T-helper 9 cell (primary cell): ENCODE measurements at regions not wholly inside any gene's neighbourhood (a gene's known extent, or its start where the extent isn't known, plus 50 kb on each side); places are given as distances from the start of the nearest gene placed in this dataset.
"Not testable (repeated sequence)": the region's sequence is repeated elsewhere in the genome, so short reads cannot be mapped to it uniquely, and the experiment has no call there.

Source experiments
- DNase-seq: peaks from one replicate; pipeline ENCODE4 v3.0.0-alpha.2; 2020

GRCh38 chr5:138647261-138647788 lies 72.1 kb upstream of the HSPA9 start:
- no peak for DNase-seq

DNA sequence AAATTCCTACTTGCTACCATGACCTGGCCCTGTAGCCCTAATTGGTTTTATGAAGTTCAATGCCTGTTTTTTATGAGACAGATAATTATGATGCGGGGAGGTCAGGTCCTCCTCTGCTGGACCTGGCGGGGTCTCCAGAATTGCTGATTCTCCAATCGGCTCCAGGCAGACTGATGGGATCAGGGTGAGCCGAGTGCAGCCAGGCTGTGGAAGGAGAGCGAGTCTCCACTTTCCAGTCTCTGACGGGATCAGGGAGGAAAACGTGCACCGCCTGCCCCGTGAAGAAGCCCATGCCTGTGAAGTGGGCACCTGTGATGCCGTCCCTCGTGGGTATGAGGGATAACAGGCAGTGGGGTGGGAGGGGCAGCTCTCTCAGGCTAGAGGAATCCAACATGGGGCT lies 71.5 kb upstream of the HSPA9 start:
- DNase-seq, result no peak

- no peak for DNase-seq
Measured at GRCh38 chr5:138645778-138646575, 70.8 kb upstream of the HSPA9 start.

DNA sequence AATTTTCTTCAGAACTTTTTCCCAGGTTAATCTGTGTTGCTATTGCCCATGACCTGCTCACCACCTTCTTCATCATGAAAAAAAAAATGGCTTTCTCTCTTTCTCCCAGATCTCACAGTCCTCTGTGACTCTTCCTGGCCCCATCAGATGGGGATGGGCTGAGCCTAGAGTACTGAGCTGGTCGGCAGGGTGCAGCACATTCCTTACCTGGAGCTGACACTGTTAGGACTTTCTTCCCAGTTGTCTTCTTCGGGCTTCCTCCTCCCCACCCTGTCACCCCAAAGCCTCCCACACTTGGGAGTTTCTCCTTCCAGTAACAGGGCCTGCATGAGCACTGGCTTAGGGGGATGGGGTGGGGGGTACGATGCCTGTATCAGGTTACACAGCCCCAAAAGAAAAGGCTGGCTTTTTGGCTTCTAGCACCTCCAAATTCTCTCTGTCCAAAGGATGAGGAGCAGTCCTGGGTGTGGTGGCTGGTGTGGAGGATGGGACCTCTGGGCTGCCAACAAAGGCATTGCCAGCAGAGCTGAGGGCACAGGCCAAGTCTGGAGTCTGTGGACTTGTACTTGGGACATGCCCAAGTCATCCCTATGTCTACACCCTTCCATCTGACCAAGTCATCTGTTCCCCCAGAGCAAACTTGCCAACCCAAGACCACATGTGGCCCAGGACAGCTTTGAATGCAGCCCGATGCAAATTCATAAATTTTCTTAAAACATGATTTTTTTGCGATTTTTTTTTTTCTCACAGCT lies 68.0 kb upstream of the HSPA9 start:
- DNase-seq, result no peak

GRCh38 chr5:138641547-138642298 lies 66.5 kb upstream of the HSPA9 start:
- DNase-seq, result peak; percentile 79

GRCh38 chr5:138640646-138641254 lies 65.5 kb upstream of the HSPA9 start:
- DNase-seq, result no peak

- no peak for DNase-seq
Measured at GRCh38 chr5:138640138-138640537, 64.9 kb upstream of the HSPA9 start.

DNA sequence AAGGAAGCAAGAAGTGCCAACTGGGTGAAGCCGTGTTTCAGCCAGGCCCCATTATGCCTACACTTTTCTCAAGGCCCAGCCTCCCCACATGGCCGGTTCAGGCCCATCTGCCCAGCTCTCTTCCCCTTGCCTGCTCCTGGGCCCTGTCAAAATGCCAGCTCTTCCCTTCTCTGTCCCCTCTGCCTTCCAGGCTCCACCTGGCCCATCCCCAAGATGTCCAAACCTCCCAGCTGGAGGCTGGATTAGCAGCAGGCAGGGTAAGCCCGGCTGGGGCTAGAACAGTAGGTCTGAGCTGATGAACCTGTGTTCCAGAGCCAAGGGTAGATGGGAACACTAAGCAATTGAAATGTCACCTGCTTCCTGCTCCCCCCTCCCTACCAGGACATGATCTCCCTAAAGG lies 64.1 kb upstream of the HSPA9 start:
- no peak for DNase-seq

DNA sequence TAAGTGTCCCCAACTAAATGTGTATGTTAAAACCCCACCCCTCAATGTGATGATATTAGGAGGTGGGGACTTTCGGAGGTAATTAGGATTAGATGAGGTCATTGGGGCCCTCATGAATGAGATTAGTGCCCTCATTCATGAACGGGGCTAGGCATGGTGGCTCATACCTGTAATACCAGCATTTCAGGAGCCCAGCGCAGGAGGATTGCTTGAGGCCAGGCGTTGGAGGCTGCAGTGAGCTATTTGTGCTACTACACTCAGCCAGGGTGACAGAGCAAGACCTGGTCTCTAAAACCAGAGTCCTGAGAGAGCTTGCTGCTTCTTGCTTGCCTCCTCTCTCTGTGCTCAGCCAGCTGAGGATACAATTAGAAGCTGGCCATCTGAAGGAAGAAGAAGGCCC lies 62.1 kb upstream of the HSPA9 start:
- DNase-seq, result no peak

- no peak for DNase-seq
Measured at GRCh38 chr5:138636398-138636944, 61.3 kb upstream of the HSPA9 start.

DNA sequence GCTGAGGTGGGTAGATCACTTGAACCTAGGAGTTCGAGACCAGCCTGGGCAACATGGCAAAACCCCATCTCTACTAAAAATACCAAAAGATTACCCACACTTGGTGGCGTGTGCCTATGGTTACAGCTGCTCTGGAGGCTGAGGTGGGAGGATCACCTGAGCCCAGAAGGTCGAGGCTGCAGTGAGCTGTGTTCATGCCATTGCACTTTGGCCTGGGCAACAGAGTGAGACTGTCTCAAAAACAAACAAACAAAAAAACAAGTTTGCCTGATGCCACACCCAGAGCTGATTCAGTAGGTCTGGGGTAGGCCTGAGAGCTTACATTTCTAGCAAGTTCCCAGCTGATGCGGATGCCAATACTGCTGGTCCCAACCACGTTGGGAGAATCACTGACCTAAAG lies 60.5 kb upstream of the HSPA9 start:
- DNase-seq, result no peak

DNA sequence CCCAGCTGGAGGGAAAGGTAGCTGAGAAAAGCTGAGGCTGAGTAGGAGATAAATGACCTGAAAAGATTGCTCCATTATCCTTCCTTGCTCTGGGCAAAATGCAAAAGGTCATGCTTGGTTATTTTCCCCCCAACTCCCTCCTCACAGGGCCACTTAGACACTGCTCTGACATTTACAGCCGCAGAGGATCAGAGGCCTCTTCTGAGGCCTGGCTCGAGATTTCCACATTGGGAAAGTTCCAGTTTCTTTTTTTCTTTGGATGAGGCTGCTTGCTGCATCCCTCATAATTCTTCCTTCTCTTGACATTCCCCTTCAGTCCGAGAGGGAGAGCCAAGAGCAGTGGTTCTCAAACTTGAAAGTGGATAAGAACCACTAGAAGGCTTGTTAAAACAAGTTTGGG lies 60.1 kb upstream of the HSPA9 start:
- no peak for DNase-seq

- DNase-seq, result not testable (repeated sequence)
Measured at GRCh38 chr5:138634804-138635203, 59.6 kb upstream of the HSPA9 start.

DNA sequence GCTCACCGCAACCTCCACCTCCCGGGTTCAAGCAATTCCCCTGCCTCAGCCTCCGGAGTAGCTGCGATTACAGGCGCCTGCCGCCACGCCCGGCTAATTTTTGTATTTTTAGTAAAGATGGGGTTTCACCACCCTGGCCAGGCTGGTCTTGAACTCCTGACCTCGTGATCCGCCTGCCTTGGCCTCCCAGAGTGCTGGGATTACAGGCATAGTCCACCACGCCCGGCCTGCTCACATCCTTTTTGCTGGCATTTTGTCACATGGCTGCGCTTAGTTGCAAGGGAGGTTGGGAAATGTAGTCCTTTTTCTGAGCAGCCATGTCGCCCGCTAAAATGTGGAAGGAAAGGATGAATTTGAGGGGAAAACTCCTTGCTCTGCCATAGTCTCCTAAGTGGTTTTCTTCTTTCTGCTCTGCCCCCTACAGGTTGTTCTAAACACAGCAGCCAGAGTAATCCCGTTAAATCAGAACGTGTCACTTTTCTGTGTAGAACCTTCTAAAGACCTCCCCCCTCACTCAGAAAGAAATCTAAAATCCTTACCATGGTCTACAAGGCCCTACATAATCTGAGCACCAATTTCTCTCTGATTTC lies 57.8 kb upstream of the HSPA9 start:
- DNase-seq, result no peak

DNA sequence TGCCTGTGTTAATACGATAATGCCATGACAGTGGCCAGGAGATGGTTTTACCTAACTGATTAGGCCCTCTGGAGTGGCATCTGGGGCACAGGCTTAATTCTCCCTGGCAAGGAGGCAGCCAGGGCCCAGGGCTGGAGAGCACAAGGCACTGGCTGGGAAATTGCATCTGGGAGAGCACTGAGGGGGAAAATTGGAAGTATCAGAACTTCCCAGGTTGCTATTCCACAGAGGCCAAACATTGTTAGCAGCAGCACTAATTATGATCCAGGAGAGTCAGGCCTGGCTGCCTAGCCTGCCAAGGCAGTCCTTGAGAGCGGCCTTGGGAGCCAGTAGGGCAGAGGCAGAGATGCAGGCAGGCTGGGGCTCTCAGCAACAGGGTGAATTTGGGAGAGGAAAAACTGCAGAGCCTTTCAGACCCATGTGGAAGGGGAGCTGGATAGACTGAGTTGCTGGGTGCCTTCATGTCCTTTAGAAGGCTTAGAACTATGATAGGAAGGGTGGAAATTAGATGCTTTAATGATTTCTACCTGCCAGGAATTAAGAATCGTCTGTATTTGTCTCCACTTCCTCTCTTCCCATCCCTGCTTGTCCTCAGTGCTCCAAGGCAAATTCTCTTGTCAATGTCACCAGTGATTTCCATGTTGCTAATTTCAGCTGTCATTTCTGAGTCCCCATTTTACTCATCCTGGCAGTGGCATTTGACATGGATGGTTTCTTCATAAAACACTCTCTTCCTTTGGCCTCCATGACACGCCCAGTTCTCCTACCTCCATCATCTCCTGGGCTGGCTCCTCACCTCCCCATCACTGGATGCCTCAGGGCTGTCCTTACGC lies 56.1 kb upstream of the HSPA9 start:
- DNase-seq, result no peak

DNA sequence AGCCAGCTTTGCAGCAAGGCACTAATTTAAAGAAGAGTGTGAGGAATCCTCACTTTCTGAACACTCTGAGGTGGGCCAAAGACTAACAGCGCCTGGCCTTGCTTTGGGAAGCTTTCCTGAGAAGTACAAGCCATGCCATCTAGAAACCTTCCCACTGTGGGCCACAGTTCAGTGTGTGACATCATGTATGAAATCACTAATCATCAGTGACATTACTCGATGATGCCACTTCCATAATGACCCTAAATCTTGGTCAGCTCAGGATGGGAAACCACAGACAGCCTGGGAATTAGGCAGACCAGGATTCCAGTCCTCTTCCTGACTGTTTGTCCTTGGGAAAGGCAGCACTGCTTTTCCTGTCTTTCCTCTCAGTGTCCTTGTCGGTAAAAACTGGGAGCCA lies 54.2 kb upstream of the HSPA9 start:
- DNase-seq, result no peak

DNA sequence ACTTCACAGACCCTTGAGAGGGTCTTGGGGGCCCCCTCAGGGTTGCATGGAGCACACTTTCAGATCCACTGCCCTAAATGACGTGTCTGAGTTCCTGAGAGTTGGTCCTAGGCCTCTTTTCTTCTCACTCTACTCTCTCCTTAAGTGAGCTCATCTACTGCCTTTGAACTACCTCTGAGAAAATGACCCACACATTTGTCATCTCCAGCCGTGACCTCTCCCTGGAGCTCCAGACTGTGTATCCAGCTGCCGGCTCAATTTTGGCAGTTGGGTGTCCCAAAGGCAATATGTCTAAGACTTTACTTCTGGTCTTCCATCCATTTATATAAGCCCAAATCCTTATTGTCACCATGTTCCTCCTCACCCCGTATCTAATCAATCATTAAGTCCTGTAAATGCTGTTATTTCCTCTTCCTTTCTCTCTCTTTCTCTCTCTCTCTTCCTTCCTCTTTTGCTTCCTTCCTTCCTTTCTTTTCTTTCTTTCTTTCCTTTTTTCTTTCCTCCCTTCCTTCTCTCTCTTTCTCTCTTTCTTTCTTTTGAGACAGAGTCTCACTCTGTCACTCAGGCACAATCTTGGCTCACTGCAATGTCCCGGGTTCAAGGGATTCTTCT lies 51.2 kb upstream of the HSPA9 start:
- no peak for DNase-seq

GRCh38 chr5:138625134-138625533 lies 49.9 kb upstream of the HSPA9 start:
- no peak for DNase-seq
